Glutamatergic neuron (in vitro differentiated cells): ENCODE measurements at regions not wholly inside any gene's neighbourhood (a gene's known extent, or its start where the extent isn't known, plus 50 kb on each side); places are given as distances from the start of the nearest gene placed in this dataset.

Source experiments
- DNase-seq: peaks from one replicate; pipeline ENCODE4 v3.0.0; 2022
- H3K27ac Mint-ChIP-seq: one replicate; pipeline ENCODE4 v1.8.0; 2020; ENCODE audit warnings: mild to moderate bottlenecking, mixed read lengths, inconsistent platforms; ENCODE audit not compliant: unreplicated experiment
- H3K27me3 Mint-ChIP-seq: one replicate; pipeline ENCODE4 v1.8.0; 2020; ENCODE audit warnings: mild to moderate bottlenecking, moderate library complexity, mixed read lengths, inconsistent platforms; ENCODE audit not compliant: unreplicated experiment
- H3K36me3 Mint-ChIP-seq: one replicate; pipeline ENCODE4 v1.8.0; 2020; ENCODE audit warnings: mild to moderate bottlenecking, mixed read lengths, inconsistent platforms; ENCODE audit not compliant: unreplicated experiment
- H3K4me1 Mint-ChIP-seq: one replicate; pipeline ENCODE4 v1.8.0; 2020; ENCODE audit warnings: mild to moderate bottlenecking, low read depth, mixed read lengths, inconsistent platforms; ENCODE audit not compliant: unreplicated experiment
- H3K4me3 Mint-ChIP-seq: one replicate; pipeline ENCODE4 v1.8.0; 2020; ENCODE audit warnings: mild to moderate bottlenecking, mixed read lengths, inconsistent platforms; ENCODE audit not compliant: unreplicated experiment
- H3K9me3 Mint-ChIP-seq: one replicate; pipeline ENCODE4 v1.8.0; 2020; ENCODE audit warnings: mild to moderate bottlenecking, moderate library complexity, mixed read lengths, inconsistent platforms; ENCODE audit not compliant: unreplicated experiment
- CTCF ChIP-seq: fragments of 200-600 bp; sonication (generic); IDR thresholded peaks from one replicate; pipeline ENCODE4 v1.5.0; 2021; ENCODE audit not compliant: partially characterized antibody, unreplicated experiment

- no peak for TF ChIP-seq CTCF
- H3K9me3 Mint-ChIP-seq = no peaks in the 10 kb centered on the region
- peaks cover 8% of the 10 kb centered on the region for H3K36me3 Mint-ChIP-seq
- H3K4me3 Mint-ChIP-seq = no peak overlapping the region
- H3K4me1 Mint-ChIP-seq = peaks cover 10% of the 10 kb centered on the region
- DNase-seq = no peak
- H3K27me3 Mint-ChIP-seq = peaks cover 4% of the 10 kb centered on the region
- no peak overlapping the region for H3K27ac Mint-ChIP-seq
These were observed 117.5 kb upstream of the TMEM168 start for GRCh38 chr7:112907658-112908057.

- no peak for DNase-seq
- H3K4me1 Mint-ChIP-seq = peaks cover 10% of the 10 kb centered on the region
- peaks cover 4% of the 10 kb centered on the region for H3K27me3 Mint-ChIP-seq
- no peak for TF ChIP-seq CTCF
- H3K36me3 Mint-ChIP-seq = peaks cover 8% of the 10 kb centered on the region
- no peak overlapping the region for H3K27ac Mint-ChIP-seq
- no peak overlapping the region for H3K4me3 Mint-ChIP-seq
- H3K9me3 Mint-ChIP-seq = no peaks in the 10 kb centered on the region
These were observed 115.8 kb upstream of the TMEM168 start for GRCh38 chr7:112905950-112906349.

- DNase-seq = no peak
- TF ChIP-seq CTCF = no peak
- Mint-ChIP-seq H3K4me1 (peaks cover 10% of the 10 kb centered on the region), H3K27ac (no peak overlapping the region), H3K36me3 (peaks cover 8% of the 10 kb centered on the region), H3K27me3 (peaks cover 1% of the 10 kb centered on the region), H3K9me3 (no peaks in the 10 kb centered on the region), H3K4me3 (no peak overlapping the region)
These were observed 115.2 kb upstream of the TMEM168 start for GRCh38 chr7:112905413-112905812.

GRCh38 chr7:112898432-112899290 lies 108.5 kb upstream of the TMEM168 start:
- no peaks in the 10 kb centered on the region for H3K4me1 Mint-ChIP-seq
- peak; percentile 59 for DNase-seq
- H3K4me3 Mint-ChIP-seq = no peak overlapping the region
- H3K27ac Mint-ChIP-seq = no peak overlapping the region
- no peaks in the 10 kb centered on the region for H3K27me3 Mint-ChIP-seq
- H3K36me3 Mint-ChIP-seq = peaks cover 15% of the 10 kb centered on the region
- TF ChIP-seq CTCF = peak; percentile 63
- H3K9me3 Mint-ChIP-seq = peaks cover 3% of the 10 kb centered on the region

GRCh38 chr7:112897839-112898431 lies 107.7 kb upstream of the TMEM168 start:
- Mint-ChIP-seq H3K4me1 (no peaks in the 10 kb centered on the region), H3K27ac (no peak overlapping the region), H3K27me3 (no peaks in the 10 kb centered on the region), H3K9me3 (peaks cover 3% of the 10 kb centered on the region), H3K4me3 (no peak overlapping the region), H3K36me3 (peaks cover 22% of the 10 kb centered on the region)
- no peak for TF ChIP-seq CTCF
- DNase-seq = no peak
